ENCODE measurements at regions not wholly inside any gene's neighbourhood (a gene's known extent, or its start where the extent isn't known, plus 50 kb on each side); places are given as distances from the start of the nearest gene placed in this dataset.

DNA sequence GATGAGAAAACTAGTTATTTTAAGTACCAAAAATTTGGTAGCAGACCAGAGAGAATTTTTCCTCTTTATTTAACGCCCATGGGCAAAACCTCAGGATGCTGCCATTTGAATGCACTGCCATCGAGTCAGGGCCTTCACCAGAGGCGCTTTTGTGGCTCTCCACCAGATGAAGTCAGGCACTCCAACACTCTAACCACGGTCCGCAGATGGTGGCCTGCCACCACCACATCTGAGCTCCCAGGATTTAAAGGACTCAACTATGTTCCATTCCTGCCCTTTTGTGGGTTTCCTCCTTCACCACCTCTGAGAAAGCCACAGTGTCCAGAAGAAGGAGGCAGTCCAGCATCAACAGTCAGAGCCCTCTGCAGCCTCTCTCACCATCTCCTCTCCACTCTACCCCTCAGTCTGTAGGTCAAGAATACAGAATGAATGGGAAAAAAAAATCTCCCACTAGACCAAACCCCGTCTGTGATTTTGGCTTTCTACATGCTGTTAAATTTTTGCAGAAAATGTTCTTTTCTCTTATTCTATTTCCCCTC lies 647.4 kb downstream of the USP25 start:
- no peak for DNase-seq

DNA sequence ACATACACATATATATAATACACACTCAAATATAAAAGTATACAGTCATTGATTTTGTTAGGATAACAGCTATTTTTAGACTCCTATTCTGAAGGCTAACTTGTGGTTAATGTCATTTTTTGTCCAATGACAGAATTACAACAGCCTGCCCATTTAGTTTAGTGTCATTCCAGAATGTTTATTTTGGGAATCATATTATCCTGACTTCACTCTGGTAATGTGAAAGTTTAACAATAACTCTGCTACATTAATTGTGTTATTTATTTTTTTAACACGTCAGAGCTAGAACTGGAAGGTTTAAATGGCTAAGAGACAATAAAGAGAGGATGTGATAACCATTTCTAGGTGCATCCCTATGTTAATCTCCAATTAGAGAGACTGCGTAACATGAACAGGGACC lies 648.1 kb downstream of the USP25 start:
- DNase-seq: no peak

- DNase-seq: no peak
Measured at GRCh38 chr21:16378525-16378924, 648.7 kb downstream of the USP25 start.

DNA sequence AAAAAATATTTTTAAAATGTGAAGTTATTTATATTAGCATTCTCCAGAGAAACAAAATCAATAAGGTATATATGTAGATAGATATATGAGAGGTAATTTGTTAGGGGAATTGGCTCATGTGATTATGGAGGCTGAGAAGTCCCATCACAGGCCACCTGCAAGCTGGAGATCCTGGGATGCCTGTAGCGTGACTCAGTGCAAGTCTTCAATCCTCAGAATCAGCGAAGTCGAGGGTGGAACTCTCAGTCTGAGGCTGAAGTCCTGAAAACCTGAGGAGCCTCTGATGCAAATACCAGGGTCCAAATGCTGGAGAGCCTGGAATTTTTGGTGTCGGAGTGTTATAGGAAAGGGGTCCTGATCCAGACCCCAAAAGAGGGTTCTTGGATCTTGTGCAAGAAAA lies 658.5 kb downstream of the USP25 start:
- no peak for DNase-seq

DNA sequence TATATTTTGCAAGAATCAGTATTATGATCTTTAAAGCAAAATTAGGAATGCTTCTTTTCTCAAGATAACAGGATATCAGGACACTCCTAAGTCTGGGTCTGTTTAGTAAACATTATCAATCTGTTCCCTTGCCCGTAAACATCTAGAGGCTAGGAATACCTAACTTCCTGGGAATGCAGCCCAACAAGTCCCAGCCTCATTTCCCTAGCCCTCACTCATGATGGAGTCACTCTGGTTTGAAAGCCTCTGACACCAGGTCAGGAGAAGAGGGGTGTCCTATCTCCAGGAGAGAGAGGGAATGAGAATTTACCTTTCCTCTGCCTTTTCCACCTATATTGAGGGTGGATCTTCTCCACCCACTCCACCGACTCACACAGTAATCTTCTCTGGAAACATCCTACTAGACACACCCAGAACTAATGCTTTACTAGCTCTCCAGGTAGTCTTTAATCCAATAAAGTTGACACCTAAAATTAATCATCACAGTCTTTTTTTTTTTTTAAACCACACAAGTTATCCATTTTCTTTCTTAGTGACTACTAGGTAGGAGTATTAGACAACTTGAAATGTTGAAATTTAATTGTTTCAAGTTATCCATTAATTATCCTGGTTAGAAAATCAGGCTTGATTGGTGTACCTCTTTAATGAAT lies 659.3 kb downstream of the USP25 start:
- DNase-seq: no peak

GRCh38 chr21:16389643-16390042 lies 659.9 kb downstream of the USP25 start:
- DNase-seq: no peak

- DNase-seq: no peak
Measured at GRCh38 chr21:16395285-16395684, 665.5 kb downstream of the USP25 start.

DNA sequence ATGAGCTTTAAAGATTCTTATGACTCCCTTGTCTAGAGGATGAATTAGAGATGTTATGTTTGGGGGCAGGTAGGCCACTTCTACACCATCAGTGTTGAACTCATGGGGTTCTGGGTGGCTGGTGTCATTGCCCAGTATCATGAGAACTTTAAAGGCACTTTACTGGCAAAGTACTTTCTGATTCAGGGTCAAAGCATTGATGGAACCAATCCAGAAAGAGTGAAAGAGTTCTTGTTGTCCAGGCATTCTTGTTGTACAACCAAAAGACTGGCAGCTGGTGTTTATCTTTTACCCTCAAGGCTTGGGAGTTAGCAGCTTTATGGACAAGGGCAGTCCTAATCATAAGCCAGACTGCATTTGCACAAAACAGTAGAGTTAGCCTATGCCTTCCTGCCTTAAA lies 673.0 kb downstream of the USP25 start:
- no peak for DNase-seq

GRCh38 chr21:16404776-16405175 lies 675.0 kb downstream of the USP25 start:
- DNase-seq: no peak

DNA sequence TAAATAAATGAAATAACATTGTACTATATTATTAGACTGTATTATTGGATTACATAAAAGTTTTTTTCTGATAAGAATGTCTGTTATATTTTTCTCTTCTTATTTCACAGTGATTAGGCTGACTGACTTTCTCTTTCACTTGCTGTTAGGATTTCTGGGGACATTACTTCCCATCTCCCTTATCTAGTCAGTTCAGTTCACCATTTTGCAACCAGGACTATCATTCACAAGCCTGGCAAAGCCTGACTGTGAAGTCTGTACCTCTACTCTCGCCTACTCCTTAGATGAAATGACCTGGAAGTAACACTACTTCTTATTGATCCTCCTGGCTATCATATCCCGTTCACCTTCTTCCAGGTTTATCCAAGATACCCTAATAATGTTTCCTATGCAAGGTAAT lies 676.6 kb downstream of the USP25 start:
- no peak for DNase-seq

DNA sequence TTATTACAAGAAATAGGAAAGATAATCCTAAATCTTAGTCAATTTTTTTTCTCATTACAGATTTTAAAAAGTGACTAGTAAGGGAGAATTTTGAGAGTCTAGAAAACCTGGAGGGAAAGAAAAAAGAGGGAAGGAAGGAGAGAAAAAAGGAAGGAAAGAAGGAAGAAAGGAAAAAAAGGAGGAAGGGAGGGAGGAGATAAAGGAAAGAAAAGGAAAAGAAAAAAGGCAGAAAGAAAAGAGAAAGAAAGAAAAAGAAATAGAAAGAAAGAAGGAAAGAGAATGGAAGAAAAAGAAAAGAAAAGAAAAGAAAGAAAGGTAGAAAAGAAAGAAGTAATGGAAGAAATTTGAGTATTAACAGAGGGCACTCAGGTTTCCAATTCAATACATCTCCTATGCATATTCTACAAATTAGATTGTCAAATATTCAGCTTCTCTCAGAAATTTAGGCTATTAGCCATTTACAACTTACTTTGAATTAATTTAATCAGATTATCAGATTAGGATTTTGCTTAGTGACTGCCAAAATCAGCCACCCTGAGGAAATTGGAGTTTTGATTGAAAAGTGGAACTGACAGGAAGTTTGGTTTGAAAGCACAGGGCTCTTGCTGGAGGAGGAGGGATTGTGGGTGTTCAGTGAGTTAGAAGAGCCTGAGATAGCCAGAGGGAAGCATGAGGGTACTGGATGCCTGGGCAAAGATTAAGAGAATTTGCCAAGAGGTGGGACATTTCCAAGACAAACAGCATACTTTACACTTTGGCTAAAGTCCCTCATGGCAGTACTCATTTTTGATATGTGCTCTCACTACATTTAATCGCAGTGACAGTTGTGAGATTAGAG lies 677.8 kb downstream of the USP25 start:
- DNase-seq: no peak

DNA sequence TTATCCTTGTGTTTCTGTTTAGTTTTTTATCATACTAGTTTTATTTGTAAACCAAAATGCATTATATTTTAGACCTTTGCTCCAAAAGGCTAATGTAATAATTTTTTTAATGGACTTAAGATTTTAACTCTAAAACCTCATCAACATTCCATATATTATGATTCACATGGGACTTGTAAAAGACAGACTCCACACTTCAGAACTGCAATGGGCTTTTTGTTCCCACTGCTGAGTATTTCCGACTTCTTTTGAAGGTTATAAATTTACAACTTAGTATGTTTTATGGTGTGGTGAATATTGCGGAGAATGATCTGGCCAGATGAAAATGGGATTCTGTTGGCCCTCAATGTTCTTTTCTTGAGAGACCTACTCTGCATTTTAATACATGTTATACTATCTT lies 678.5 kb downstream of the USP25 start:
- DNase-seq: no peak

- DNase-seq: no peak
Measured at GRCh38 chr21:16409352-16409751, 679.6 kb downstream of the USP25 start.

DNA sequence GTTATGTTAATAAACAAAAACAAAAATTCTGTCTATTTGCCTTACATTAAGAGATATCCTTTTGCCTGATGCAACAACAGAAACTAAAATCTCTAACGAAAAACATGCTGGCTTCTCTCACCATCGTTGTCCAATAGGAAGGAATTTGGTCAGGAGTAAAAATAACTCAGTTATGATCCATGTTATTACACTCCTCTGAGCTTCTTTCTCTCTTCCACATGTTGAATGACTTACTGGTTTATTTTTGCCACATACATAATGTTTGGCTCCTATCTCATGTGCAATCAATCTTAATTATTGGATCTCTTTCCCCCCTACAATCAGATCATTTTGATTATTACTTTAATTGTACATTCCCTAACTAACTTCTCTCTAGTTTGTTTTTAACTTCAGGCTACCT lies 688.4 kb downstream of the USP25 start:
- no peak for DNase-seq

DNA sequence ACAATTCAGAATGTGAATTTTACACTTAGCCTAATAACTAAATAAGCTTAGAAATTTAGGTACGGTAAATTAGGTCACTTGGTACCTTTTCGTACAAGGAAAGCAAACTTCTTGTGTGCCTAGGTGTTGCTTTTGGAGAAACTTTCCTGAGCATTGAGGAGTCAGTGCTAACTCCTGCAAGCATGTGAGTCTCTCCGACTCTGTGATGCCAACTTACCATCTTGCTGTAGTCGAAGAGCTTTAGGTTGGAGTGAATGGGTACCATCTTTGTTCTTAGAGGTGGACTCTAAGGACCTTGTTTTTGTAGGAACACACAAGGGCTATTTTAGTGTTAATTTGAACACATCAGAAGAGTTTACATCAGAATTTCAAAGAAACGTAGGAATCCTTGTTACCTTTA lies 688.9 kb downstream of the USP25 start:
- DNase-seq: no peak

DNA sequence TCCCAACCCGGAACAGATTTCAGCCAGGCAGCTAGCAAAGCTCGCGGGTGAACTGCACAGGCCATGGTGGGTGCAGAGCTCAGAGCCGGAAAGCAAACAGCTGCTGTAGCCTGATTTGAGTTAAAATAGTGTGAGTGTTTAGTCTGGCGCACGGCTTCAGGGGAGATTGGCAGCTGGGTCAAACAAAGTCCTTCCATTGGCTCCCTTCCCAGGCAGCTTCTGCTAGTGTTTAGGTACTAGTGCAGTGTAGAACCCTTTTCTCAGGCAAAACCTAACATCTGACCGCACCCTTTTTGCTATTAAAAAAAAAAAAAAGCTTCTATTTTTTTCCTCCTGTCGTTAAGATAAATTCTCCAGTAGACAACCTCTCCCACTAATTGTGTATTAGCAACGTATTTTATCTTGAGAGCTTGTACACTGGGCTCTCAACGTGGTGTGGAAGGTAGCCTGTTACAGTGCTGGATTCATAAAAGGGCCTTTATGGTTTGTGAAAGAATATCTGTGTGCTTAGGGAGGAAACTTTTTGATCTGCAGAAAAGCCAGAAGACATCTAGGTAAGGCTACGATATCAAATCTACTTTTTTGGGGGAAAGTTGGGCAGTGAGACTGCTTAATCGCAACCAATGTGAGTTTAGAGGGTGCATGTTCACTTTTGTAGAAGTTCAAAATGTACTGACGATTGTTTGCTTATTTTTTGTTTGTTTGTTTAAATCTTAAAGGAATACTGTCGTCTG lies 689.6 kb downstream of the USP25 start:
- no peak for DNase-seq

- DNase-seq: no peak
Measured at GRCh38 chr21:16420031-16420724, 690.4 kb downstream of the USP25 start.

DNA sequence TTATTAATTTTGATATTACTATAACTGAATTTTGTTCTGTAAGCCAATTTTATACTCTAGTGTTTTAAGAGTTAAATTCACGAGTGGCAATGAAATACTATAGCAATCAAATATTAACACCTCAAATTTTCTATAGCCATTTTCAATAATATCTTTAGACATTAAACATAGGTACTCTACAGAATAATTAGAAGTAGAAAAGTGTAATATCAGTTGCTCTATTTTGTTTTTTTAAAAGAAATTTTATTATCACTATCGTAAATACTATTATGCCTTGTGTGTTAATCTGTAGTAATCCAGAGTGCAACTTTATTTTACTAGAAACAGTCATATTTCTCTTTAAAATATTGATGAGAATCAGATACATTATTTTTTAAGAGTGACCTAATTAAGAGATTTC lies 691.2 kb downstream of the USP25 start:
- DNase-seq: no peak

GRCh38 chr21:16421965-16422364 lies 692.2 kb downstream of the USP25 start:
- DNase-seq: no peak

- no peak for DNase-seq
Measured at GRCh38 chr21:16422702-16423101, 692.9 kb downstream of the USP25 start.

DNA sequence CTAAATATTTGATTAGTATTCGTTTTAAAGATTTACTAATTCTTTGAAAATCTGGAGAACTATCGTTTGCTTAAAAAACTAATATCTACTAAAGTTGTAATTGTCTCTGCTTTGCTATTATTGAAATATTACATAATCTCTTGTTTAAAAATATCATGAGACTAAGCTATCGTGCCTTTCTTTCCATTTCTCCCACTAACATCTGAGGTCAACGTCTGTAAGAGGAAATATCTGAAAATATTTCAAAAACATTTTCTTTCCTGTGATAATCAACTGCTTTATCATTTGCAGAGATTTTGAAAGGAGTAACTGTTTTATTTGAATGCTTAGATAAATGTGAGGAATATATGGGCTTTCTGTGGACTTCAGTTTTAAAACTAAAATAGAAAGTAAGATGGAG lies 694.1 kb downstream of the USP25 start:
- no peak for DNase-seq

GRCh38 chr21:16424331-16424751 lies 694.6 kb downstream of the USP25 start:
- DNase-seq: no peak

DNA sequence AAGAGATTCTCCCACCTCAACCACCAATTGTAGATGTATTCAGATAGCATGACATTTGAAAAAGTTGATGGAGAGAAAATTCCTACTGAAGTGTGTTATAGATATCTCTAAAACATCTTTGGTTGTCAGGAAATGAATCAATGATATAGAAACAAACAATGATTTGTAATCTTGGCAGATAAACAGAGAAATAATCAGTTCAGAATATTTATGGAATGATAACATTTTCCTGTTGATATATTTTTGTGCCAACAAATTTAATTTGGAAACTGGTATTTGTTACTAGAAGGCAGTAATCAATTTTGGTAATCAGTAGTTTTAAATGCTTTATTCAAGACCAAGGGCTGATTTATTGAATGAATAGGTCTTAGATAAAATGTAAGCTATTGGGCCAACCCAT lies 695.6 kb downstream of the USP25 start:
- no peak for DNase-seq

All from MV-4-11 (cell line).